Stimulated activated CD4-positive, alpha-beta T cell treated with anti-CD3 and anti-CD28 coated beads, TNF-alpha, amount 100 ng/mL, for 48 hours (primary cell): ENCODE measurements at regions not wholly inside any gene's neighbourhood (a gene's known extent, or its start where the extent isn't known, plus 50 kb on each side); places are given as distances from the start of the nearest gene placed in this dataset.
"Not testable (repeated sequence)": the region's sequence is repeated elsewhere in the genome, so short reads cannot be mapped to it uniquely, and the experiment has no call there.

ENCODE experiments used
- DNase-seq, 3 donors: peaks; one replicate each; pipeline ENCODE4 v3.0.0-alpha.2; 2020; ENCODE audit warnings: low read depth in 3 of 3

- no peak for DNase-seq
These were observed 185.0 kb downstream of the ANKRD60 start for GRCh38 chr20:58043236-58044140.

- no peak for DNase-seq
These were observed 185.9 kb downstream of the ANKRD60 start for GRCh38 chr20:58042591-58042990.

- DNase-seq = no peak
These were observed 187.8 kb downstream of the ANKRD60 start for GRCh38 chr20:58040447-58041290.

- no peak for DNase-seq
These were observed 189.0 kb downstream of the ANKRD60 start for GRCh38 chr20:58039274-58040092.

GRCh38 chr20:58038123-58038654, 190.3 kb downstream of the ANKRD60 start:
- no peak for DNase-seq

GRCh38 chr20:58037631-58038030, 190.8 kb downstream of the ANKRD60 start:
- DNase-seq = no peak

- no peak for DNase-seq
These were observed 195.4 kb downstream of the ANKRD60 start for GRCh38 chr20:58033026-58033536.

- no peak for DNase-seq
These were observed 195.9 kb downstream of the ANKRD60 start for GRCh38 chr20:58032599-58032998.

- not testable (repeated sequence) for DNase-seq
These were observed 197.1 kb downstream of the ANKRD60 start for GRCh38 chr20:58031350-58031749.

- DNase-seq = no peak
These were observed 200.3 kb downstream of the ANKRD60 start for GRCh38 chr20:58028123-58028522.

- no peak for DNase-seq
These were observed 202.1 kb downstream of the ANKRD60 start for GRCh38 chr20:58026361-58026760.

- no peak for DNase-seq
These were observed 203.2 kb downstream of the ANKRD60 start for GRCh38 chr20:58025233-58025632.

- DNase-seq = no peak
These were observed 204.2 kb downstream of the ANKRD60 start for GRCh38 chr20:58024241-58024721.

- no peak for DNase-seq
These were observed 204.7 kb downstream of the ANKRD60 start for GRCh38 chr20:58023781-58024180.

- no peak for DNase-seq
These were observed 205.1 kb downstream of the ANKRD60 start for GRCh38 chr20:58023346-58023745.

- no peak for DNase-seq
These were observed 205.7 kb downstream of the ANKRD60 start for GRCh38 chr20:58022711-58023110.

GRCh38 chr20:58021481-58021880, 207.0 kb downstream of the ANKRD60 start:
- no peak for DNase-seq

GRCh38 chr20:58020656-58021454, 207.6 kb downstream of the ANKRD60 start:
- DNase-seq = no peak

GRCh38 chr20:58019850-58020625, 208.4 kb downstream of the ANKRD60 start:
- no peak for DNase-seq
